Hepatic stellate cell (primary cell): ENCODE measurements at regions not wholly inside any gene's neighbourhood (a gene's known extent, or its start where the extent isn't known, plus 50 kb on each side); places are given as distances from the start of the nearest gene placed in this dataset.

ENCODE experiments used
- DNase-seq: peaks from one replicate; pipeline ENCODE4 v3.0.0; 2011; ENCODE audit warnings: low spot score

GRCh38 chr4:181619651-181620050 lies 623.6 kb upstream of the TENM3 start:
- no peak for DNase-seq

GRCh38 chr4:181637186-181638105 lies 605.8 kb upstream of the TENM3 start:
- no peak for DNase-seq

GRCh38 chr4:181643466-181643865 lies 599.7 kb upstream of the TENM3 start:
- no peak for DNase-seq

- DNase-seq = no peak
Observed at GRCh38 chr4:181645489-181645888, 597.7 kb upstream of the TENM3 start.

- DNase-seq = no peak
Observed at GRCh38 chr4:181646864-181647263, 596.3 kb upstream of the TENM3 start.

GRCh38 chr4:181647396-181648147 lies 595.6 kb upstream of the TENM3 start:
- no peak for DNase-seq

GRCh38 chr4:181650033-181650825 lies 593.0 kb upstream of the TENM3 start:
- no peak for DNase-seq

- no peak for DNase-seq
Observed at GRCh38 chr4:181656748-181657147, 586.5 kb upstream of the TENM3 start.

- DNase-seq = no peak
Observed at GRCh38 chr4:181659202-181659601, 584.0 kb upstream of the TENM3 start.

GRCh38 chr4:181659876-181660275 lies 583.3 kb upstream of the TENM3 start:
- no peak for DNase-seq

- DNase-seq = no peak
Observed at GRCh38 chr4:181661090-181661489, 582.1 kb upstream of the TENM3 start.

GRCh38 chr4:181661923-181662322 lies 581.3 kb upstream of the TENM3 start:
- DNase-seq = no peak

GRCh38 chr4:181662383-181662782 lies 580.8 kb upstream of the TENM3 start:
- DNase-seq = no peak

- no peak for DNase-seq
Observed at GRCh38 chr4:181670506-181670905, 572.7 kb upstream of the TENM3 start.

- DNase-seq = no peak
Observed at GRCh38 chr4:181671672-181672071, 571.5 kb upstream of the TENM3 start.

- DNase-seq = no peak
Observed at GRCh38 chr4:181672751-181673150, 570.5 kb upstream of the TENM3 start.

GRCh38 chr4:181674315-181674875 lies 568.8 kb upstream of the TENM3 start:
- no peak for DNase-seq

- no peak for DNase-seq
Observed at GRCh38 chr4:181676546-181676945, 566.7 kb upstream of the TENM3 start.

GRCh38 chr4:181677201-181677600 lies 566.0 kb upstream of the TENM3 start:
- DNase-seq = no peak

- no peak for DNase-seq
Observed at GRCh38 chr4:181677621-181678020, 565.6 kb upstream of the TENM3 start.

- no peak for DNase-seq
Observed at GRCh38 chr4:181679754-181680153, 563.4 kb upstream of the TENM3 start.
